ENCODE measurements at regions not wholly inside any gene's neighbourhood (a gene's known extent, or its start where the extent isn't known, plus 50 kb on each side); places are given as distances from the start of the nearest gene placed in this dataset.

- no peak for TF ChIP-seq ATF3 (IDR thresholded peaks at IDR 0.05; ENCODE audit: borderline replicate concordance, extremely low read depth, low read depth, low read length)
These were observed 533.6 kb upstream of the NMUR2 start (continued) for GRCh38 chr5:152938630-152939029.

GRCh38 chr5:152942633-152943336 lies 537.7 kb upstream of the NMUR2 start:
- TF ChIP-seq RB1 (IDR thresholded peaks at IDR 0.05; ENCODE audit: borderline replicate concordance) (no peak), USF1 (IDR thresholded peaks at IDR 0.05; ENCODE audit: borderline replicate concordance, extremely low read length, insufficient read depth, low read depth, low read length) (no peak), TAF1 (IDR thresholded peaks at IDR 0.05; ENCODE audit: borderline replicate concordance, low read depth, low read length) (no peak), CEBPB (IDR thresholded peaks at IDR 0.05; ENCODE audit: borderline replicate concordance in 1 of 2, low read depth in 2 of 2, low read length in 2 of 2) (no peak), ZBTB4 (CRISPR knock-in tag; IDR thresholded peaks at IDR 0.05) (no peak), RAD21 (IDR thresholded peaks at IDR 0.05; ENCODE audit: insufficient read depth, low read depth, low read length) (no peak), BCL11A (IDR thresholded peaks at IDR 0.05; ENCODE audit: low read depth, low read length) (no peak), CBX3 (IDR thresholded peaks at IDR 0.05; ENCODE audit: borderline replicate concordance, low read depth) (no peak)
- FAIRE-seq (no peak), DNase-seq (ENCODE audit: low read depth, low spot score) (no peak), ATAC-seq (no peak)
- H3K4me3 ChIP-seq: no peak overlapping the region
- no peaks in the 10 kb centered on the region for H4K20me1 ChIP-seq (ENCODE audit: control insufficient read depth, insufficient read depth)
- no peak overlapping the region for H2AFZ ChIP-seq (ENCODE audit: control insufficient read depth, low read depth, low read length)
- no peaks in the 10 kb centered on the region for H3K9me3 ChIP-seq (replicated peaks; ENCODE audit: control insufficient read depth, insufficient read depth, low read length)
- ChIA-PET POLR2A (interaction anchor here (0.6 kb wide), 1 partner anchor 280 kb away, joined by 3 read pairs; no protein-coding TSS in a partner anchor), RAD21 (ENCODE audit: unreplicated experiment) (no interaction called here), SMC1A (ENCODE audit: uncharacterized antibody, unreplicated experiment) (interaction anchor here (1.0 kb wide), 1 partner anchor 48 kb away, joined by 3 read pairs; no protein-coding TSS in a partner anchor), CTCF (no interaction called here)
- no peaks in the 10 kb centered on the region for H3K36me3 ChIP-seq (ENCODE audit: control insufficient read depth in 2 of 2, insufficient read depth in 2 of 2, low read length in 1 of 2)
- no peaks in the 10 kb centered on the region for H3K79me2 ChIP-seq (ENCODE audit: control insufficient read depth, insufficient read depth, low read length)
- no peak overlapping the region for H3K27ac ChIP-seq (ENCODE audit: control insufficient read depth, insufficient read depth)
- no peaks in the 10 kb centered on the region for H3K27me3 ChIP-seq (replicated peaks in 1 of 2; ENCODE audit: control insufficient read depth in 2 of 2, insufficient read depth in 2 of 2, low read length in 1 of 2)
- WGBS (ENCODE audit: insufficient coverage, insufficient replicate concordance, low lambda C conversion rate, missing lambda C conversion rate): 15% methylated on average over 5 of the region's 5 CpGs
- no TSS peak for BruUV-seq (replicated peaks)
- in situ Hi-C loops (cut with MboI) (no loop called here), intact Hi-C loops (cut with micrococcal nuclease; ENCODE audit: unreplicated experiment) (no loop called here)
- H3K4me1 ChIP-seq (ENCODE audit: control insufficient read depth, insufficient read depth, low read length): no peaks in the 10 kb centered on the region
- no peak overlapping the region for H3K9ac ChIP-seq (ENCODE audit: control insufficient read depth, insufficient read depth, low read length)
- no peak overlapping the region for H3K4me2 ChIP-seq (ENCODE audit: control insufficient read depth, insufficient read depth)
